HG02938 (cell line): ENCODE measurements at regions not wholly inside any gene's neighbourhood (a gene's known extent, or its start where the extent isn't known, plus 50 kb on each side); places are given as distances from the start of the nearest gene placed in this dataset.
A peak's percentile ranks its signal among the peaks of the same experiment; 100 is the strongest.
"Not testable (repeated sequence)": the region's sequence is repeated elsewhere in the genome, so short reads cannot be mapped to it uniquely, and the experiment has no call there.

Experiments
- ATAC-seq: cut with Tn5 transposase; IDR thresholded peaks from one replicate; pipeline ENCODE4 v1.9.1; 2021; ENCODE audit warnings: mild to moderate bottlenecking, moderate library complexity; ENCODE audit not compliant: unreplicated experiment

- ATAC-seq: no peak
Observed at GRCh38 chr5:130386155-130386554, 481.9 kb downstream of the CHSY3 start.

- no peak for ATAC-seq
Observed at GRCh38 chr5:130385656-130386055, 481.4 kb downstream of the CHSY3 start.

GRCh38 chr5:130365956-130366355 lies 461.7 kb downstream of the CHSY3 start:
- no peak for ATAC-seq

- no peak for ATAC-seq
Observed at GRCh38 chr5:130350131-130350530, 445.9 kb downstream of the CHSY3 start.

- ATAC-seq: no peak
Observed at GRCh38 chr5:130337179-130337888, 433.1 kb downstream of the CHSY3 start.

- no peak for ATAC-seq
Observed at GRCh38 chr5:130335117-130335516, 430.9 kb downstream of the CHSY3 start.

GRCh38 chr5:130333089-130333488 lies 428.8 kb downstream of the CHSY3 start:
- no peak for ATAC-seq

- no peak for ATAC-seq
Observed at GRCh38 chr5:130331332-130331731, 427.1 kb downstream of the CHSY3 start.

- ATAC-seq: no peak
Observed at GRCh38 chr5:130324953-130325671, 420.8 kb downstream of the CHSY3 start.

GRCh38 chr5:130323804-130324454 lies 419.7 kb downstream of the CHSY3 start:
- peak; percentile 100 for ATAC-seq

- no peak for ATAC-seq
Observed at GRCh38 chr5:130321931-130322330, 417.7 kb downstream of the CHSY3 start.

- ATAC-seq: peak; percentile 92
Observed at GRCh38 chr5:130316971-130317680, 412.9 kb downstream of the CHSY3 start.

- no peak for ATAC-seq
Observed at GRCh38 chr5:130295235-130295634, 391.0 kb downstream of the CHSY3 start.

- ATAC-seq: not testable (repeated sequence)
Observed at GRCh38 chr5:130294798-130295197, 390.5 kb downstream of the CHSY3 start.

GRCh38 chr5:130290219-130290618 lies 386.0 kb downstream of the CHSY3 start:
- no peak for ATAC-seq

- ATAC-seq: no peak
Observed at GRCh38 chr5:130289132-130290088, 385.1 kb downstream of the CHSY3 start.

- no peak for ATAC-seq
Observed at GRCh38 chr5:130287438-130287837, 383.2 kb downstream of the CHSY3 start.

- ATAC-seq: no peak
Observed at GRCh38 chr5:130286971-130287370, 382.7 kb downstream of the CHSY3 start.

- ATAC-seq: no peak
Observed at GRCh38 chr5:130282049-130282448, 377.8 kb downstream of the CHSY3 start.

GRCh38 chr5:130280528-130281217 lies 376.4 kb downstream of the CHSY3 start:
- no peak for ATAC-seq
